HepG2 (cell line): ENCODE measurements at regions not wholly inside any gene's neighbourhood (a gene's known extent, or its start where the extent isn't known, plus 50 kb on each side); places are given as distances from the start of the nearest gene placed in this dataset.

ENCODE experiments used
- FOXP1 ChIP-seq, 2 experiments: fragments of 450-650 bp in 1 of 2; IDR thresholded peaks; 2 replicates each; pipeline ENCODE4 v1.6.1; 2017 to 2018; ENCODE audit warnings: antibody characterized with exemption in 1 of 2
- IRF2 ChIP-seq: IDR thresholded peaks from 2 replicates; pipeline ENCODE4 v1.6.1; 2018; ENCODE audit warnings: missing genetic modification reagents, missing compliant biosample characterization
- MED1 ChIP-seq: sonication (generic); formaldehyde crosslinking; IDR thresholded peaks from 2 replicates; pipeline ENCODE4 v1.4.0; 2020; ENCODE audit warnings: missing genetic modification reagents
- MLX ChIP-seq: IDR thresholded peaks from 2 replicates; pipeline ENCODE4 v1.6.1; 2016
- NCOA2 ChIP-seq: sonication (generic); formaldehyde crosslinking; IDR thresholded peaks from 2 replicates; pipeline ENCODE4 v1.8.0; 2022; ENCODE audit warnings: inconsistent platforms
- PAXIP1 ChIP-seq: sonication (generic); formaldehyde crosslinking; conservative IDR thresholded peaks from 2 replicates; pipeline ENCODE4 v1.4.0; 2020; ENCODE audit warnings: mild to moderate bottlenecking, missing genetic modification reagents, moderate library complexity
- RBFOX2 ChIP-seq: fragments of 200-400 bp; formaldehyde crosslinking; IDR thresholded peaks from 2 replicates; pipeline ENCODE4 v1.6.1; 2017; ENCODE audit warnings: low read depth, mild to moderate bottlenecking, low read length
- SRY ChIP-seq: sonication (generic); formaldehyde crosslinking; IDR thresholded peaks from 2 replicates; pipeline ENCODE4 v1.8.0; 2022; ENCODE audit warnings: mild to moderate bottlenecking, missing genetic modification reagents
- ZFP36L2 ChIP-seq: sonication (generic); formaldehyde crosslinking; IDR thresholded peaks from 2 replicates; pipeline ENCODE4 v1.4.0; 2020; ENCODE audit warnings: missing genetic modification reagents
- ZNF101 ChIP-seq: sonication (generic); formaldehyde crosslinking; IDR thresholded peaks from 2 replicates; pipeline ENCODE4 v1.4.0; 2020; ENCODE audit warnings: mild to moderate bottlenecking, low read depth, missing genetic modification reagents, borderline replicate concordance
- ZNF18 ChIP-seq: sonication (generic); formaldehyde crosslinking; IDR thresholded peaks from 2 replicates; pipeline ENCODE4 v1.8.0; 2022; ENCODE audit warnings: mild to moderate bottlenecking, missing genetic modification reagents; ENCODE audit not compliant: insufficient replicate concordance
- ZNF331 ChIP-seq: sonication (generic); formaldehyde crosslinking; IDR thresholded peaks from 2 replicates; pipeline ENCODE4 v1.4.0; 2020; ENCODE audit warnings: missing genetic modification reagents
- ZNF503 ChIP-seq: sonication (generic); formaldehyde crosslinking; IDR thresholded peaks from 2 replicates; pipeline ENCODE4 v1.4.0; 2020; ENCODE audit warnings: missing genetic modification reagents
- ZNF768 ChIP-seq: sonication (generic); formaldehyde crosslinking; IDR thresholded peaks from 2 replicates; pipeline ENCODE4 v1.4.0; 2020; ENCODE audit warnings: missing genetic modification reagents
- ZNF782 ChIP-seq: sonication (generic); formaldehyde crosslinking; IDR thresholded peaks from 2 replicates; pipeline ENCODE4 v1.4.0; 2020; ENCODE audit warnings: missing genetic modification reagents, mild to moderate bottlenecking, borderline replicate concordance
- TF ChIP-seq, protein P1 (sequence below): IDR thresholded peaks from 2 replicates; pipeline ENCODE4 v1.6.1; 2016; ENCODE audit warnings: low read depth, borderline replicate concordance

DNA sequence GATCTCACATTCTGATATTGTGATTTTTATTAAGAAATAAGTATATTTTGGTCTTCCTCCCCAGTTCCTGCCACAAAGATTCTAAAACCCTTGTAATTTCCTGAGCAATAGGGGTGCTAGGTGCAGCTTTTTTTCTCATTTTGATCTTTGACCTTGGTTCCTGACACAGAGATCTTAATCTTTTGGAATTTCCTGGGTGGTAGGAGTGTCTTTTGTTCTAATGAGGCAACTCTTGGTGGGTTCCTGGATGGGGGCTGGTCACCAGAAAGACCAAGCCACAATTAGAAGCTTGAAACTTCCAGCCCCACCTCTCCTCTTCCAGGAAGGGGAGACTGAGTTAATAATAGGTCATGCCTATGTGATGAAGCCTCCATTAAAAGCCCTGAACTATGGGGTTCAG, 334.6 kb downstream of the FOXO1 start (continued):
- TF ChIP-seq PAXIP1 (CRISPR knock-in tag) (peak; percentile 76), ZNF18 (no peak), FOXP1 (IDR thresholded peaks at IDR 0.05) (no peak), FOXP1 (CRISPR knock-in tag; IDR thresholded peaks at IDR 0.05) (peak; percentile 24; the same call in 1 of the 2 replicates), MLX (0 out of 2 replicates have a peak, but pooled peaks have one; percentile 14), MED1 (CRISPR knock-in tag) (peak; percentile 77), IRF2 (CRISPR knock-in tag) (peak; percentile 49; the same call in 1 of the 2 replicates), ZNF331 (CRISPR knock-in tag) (peak; percentile 54; the same call in 1 of the 2 replicates), ZNF503 (0 out of 2 replicates have a peak, but pooled peaks have one; percentile 51), ZNF768 (CRISPR knock-in tag) (no peak), SRY (CRISPR knock-in tag) (no peak), ZFP36L2 (no peak), NCOA2 (CRISPR knock-in tag) (peak; percentile 87), ZNF782 (CRISPR knock-in tag) (no peak), ZNF101 (CRISPR knock-in tag) (no peak), RBFOX2 (no peak)
- TF ChIP-seq, protein P1, sequence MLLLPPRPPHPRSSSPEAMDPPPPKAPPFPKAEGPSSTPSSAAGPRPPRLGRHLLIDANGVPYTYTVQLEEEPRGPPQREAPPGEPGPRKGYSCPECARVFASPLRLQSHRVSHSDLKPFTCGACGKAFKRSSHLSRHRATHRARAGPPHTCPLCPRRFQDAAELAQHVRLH (CRISPR knock-in tag) = 0 out of 2 replicates have a peak, but pooled peaks have one; percentile 23
